Retina (tissue), 1 donor: ENCODE measurements at regions not wholly inside any gene's neighbourhood (a gene's known extent, or its start where the extent isn't known, plus 50 kb on each side); places are given as distances from the start of the nearest gene placed in this dataset.

Experiments
- DNase-seq: peaks from one replicate; pipeline ENCODE4 v3.0.0-alpha.2; 2016

DNA sequence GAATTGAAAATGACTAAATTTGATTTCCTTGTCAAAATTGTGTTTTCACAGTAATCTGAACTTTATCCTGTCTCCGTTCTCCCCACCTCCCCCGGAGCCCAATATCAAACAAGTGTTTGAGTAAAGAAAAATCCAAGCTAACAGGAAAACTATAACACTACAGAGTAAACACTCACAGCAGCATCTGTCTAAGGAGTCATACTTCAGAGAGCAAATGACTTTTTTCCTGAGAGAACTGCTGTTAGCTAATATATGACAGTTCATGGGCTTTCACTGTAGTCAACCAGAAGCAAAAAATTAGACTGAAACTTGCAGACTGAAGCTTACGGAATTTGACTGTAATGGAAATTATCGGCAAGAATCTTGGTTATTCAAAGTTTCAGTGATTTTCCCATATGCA lies 321.7 kb downstream of the ANKRD50 start:
- DNase-seq, result no peak

DNA sequence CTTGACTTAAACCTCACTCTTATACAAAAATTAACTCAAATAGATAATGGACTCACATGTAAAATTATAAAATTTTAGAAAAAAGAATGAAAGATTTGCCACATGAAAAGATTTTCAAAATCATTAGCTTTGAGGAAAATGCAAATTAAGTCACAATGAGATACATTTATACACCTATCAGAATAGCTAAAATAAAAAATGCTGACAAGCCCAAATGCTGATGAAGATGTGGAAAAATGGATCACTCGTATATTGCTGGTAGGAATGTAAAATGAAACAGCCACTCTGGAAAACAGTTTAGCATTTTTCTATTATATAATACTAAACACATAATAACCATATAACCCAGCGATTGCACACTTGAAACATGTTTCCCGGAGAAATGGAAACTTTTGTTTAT lies 316.2 kb downstream of the ANKRD50 start:
- no peak for DNase-seq

DNA sequence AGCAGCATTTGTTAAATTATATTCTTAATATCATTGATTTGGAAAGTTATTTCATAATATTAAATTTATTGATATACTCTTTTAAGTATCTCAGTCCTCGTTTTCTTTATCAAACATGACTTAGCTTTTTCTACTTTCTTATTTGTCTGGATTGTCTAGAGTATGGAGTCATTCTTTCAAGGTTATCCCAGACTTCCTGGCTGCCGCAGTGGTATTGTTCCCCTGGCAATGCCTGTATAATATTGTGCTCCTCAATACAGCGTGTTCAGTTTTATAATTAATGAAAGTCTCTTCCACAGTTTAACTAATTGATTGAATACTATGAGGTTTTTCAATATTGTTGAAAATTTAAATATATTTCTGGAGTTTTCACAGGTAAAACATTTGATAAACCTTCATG lies 310.9 kb downstream of the ANKRD50 start:
- DNase-seq, result no peak

DNA sequence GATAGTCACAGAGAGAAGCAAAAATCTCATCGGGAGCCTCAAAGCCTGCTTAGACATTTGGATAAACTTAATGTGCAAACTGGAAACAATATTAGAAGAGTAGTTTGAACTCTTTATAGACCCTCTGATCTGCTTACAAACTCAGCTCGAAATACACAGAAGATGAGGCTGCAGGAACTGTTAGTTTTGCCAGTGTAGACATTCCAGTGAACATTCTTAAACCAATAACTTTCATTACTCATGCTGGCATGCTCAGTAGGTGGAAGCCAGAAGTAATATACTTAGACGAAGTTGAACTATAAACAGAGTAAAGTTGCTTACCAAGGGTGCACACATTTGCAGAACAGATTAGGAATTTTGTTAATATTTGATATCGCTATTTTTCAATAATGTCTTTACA lies 303.5 kb downstream of the ANKRD50 start:
- no peak for DNase-seq

DNA sequence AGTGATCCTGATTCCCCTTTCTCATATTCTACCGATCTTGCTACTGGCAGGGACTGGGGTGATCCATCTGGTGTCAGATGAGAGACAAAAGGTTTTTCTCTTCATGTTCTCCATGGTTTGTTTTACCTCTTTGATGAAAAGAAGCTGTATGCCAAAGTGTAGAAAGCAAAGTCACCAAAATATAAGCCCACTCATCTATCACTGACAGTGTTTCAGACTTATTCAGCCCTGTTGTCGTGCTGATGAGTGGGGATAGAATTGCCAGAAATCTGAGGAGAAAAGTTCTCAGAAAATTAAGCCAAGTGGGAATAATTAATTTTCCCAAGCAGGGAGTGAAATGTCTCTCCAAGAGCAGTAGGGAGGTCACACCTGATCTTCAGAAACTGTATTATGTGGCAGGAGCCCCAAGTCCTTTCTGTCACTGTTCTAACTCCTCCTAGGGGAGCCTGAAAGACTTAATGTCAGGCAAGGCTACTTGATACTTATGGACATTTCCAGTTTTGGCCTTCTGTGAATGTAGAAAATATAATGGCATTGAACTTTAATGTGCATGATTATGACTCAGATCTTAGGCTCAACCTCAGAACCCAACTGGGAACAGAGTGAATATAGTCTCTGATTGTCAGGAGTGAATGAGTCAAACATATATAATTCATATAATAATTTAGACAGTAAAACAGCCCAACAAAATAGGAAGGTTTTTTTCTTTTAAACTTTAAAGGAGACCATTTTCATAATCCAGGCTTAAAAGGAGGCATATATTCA lies 298.1 kb downstream of the ANKRD50 start:
- DNase-seq, result no peak

DNA sequence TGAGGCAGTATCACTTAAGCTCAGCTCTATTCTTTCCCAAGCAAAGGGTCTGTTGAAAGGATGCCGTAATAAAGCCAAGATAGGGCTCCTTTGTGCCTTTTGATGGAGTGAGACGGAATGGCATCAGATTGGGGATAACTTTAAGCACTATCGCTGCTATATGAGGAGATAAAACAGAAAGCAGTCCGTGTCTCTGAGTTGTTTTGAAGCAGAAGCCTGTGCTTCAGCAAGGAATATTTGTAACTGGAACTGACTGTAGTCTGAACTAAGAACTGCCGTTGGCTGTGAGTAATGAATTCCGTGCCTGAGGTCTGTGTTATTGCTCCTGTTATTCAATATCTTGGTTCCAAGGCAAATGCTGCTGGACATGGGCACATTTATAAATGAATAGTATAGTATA lies 297.4 kb downstream of the ANKRD50 start:
- no peak for DNase-seq

DNA sequence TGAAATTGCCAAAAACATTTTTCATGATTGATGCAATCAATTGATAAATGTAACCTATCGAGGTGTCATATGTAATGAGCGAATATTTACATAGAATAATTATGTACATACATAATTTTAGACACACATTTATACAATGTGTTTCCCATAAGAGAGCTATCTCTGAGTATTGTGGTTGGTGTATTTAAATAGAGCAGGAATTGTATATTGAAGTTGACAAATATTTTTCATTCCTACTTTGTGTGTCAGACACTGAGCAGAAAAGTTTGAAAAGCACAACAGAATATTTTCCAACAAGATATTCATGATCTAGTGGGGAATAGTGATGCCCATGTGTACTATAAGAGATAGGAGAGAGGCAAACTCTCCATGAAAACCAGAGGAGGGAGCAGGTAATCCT lies 295.2 kb downstream of the ANKRD50 start:
- no peak for DNase-seq

DNA sequence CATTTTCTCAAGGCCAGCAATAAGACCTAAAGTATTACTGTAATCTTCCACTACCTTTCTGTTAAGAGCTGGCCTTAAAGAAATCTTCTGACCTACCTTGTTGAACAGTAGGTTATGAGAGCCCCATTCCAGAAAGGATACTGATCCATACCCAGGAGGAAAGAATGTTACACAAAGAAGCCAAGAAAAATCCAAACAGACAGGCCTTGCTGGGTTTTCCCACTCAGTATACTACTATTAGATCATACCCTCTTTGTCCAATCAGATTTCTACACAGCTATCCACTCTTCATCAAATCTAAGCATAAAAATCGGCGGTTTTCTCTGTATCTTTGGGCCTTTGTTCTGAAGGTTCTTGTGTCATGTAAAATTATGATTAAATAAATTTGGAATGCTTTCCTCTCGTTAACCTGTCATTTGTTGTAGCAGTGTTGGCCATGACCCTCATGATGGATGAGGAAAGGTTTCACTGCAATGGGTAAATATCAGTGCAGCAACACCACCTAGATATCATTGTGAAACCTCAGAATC lies 292.3 kb downstream of the ANKRD50 start:
- DNase-seq, result no peak

DNA sequence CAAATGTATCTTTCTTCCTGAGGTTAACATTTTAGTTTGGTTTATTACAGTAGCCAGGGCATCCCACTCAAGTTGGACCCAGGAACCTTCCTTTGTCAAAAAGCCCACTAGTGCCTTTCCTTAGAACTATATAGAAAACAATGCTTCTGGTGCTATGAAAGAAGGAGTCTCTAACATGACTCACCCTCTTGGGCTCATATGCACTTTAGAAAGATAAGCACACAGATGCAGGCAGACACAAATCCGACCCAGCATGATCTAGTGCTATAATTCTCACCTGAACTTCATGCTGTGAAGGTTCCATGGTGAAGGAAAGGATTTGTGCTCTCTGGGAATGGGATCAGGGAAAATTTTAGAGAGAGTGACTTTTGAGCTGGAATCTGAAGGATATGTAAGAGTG lies 289.4 kb downstream of the ANKRD50 start:
- no peak for DNase-seq

DNA sequence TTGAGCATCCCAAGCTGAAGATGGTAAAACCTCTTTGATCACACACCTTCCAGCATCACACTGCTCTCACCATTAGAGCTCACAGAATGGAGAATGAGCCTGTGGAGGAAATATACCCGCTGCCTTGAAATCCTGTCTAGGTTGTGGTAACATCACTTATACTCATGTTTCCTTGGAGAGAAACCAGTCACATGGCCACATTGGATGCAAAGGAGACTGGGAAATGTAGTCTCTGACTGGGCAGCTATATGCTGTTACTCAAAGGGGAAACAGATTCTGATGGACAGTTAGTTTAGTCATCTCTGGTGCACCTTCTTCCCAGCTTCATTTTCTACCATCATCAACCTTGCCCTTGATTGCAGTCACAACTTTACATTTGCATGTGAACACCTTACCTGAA lies 286.3 kb downstream of the ANKRD50 start:
- no peak for DNase-seq

DNA sequence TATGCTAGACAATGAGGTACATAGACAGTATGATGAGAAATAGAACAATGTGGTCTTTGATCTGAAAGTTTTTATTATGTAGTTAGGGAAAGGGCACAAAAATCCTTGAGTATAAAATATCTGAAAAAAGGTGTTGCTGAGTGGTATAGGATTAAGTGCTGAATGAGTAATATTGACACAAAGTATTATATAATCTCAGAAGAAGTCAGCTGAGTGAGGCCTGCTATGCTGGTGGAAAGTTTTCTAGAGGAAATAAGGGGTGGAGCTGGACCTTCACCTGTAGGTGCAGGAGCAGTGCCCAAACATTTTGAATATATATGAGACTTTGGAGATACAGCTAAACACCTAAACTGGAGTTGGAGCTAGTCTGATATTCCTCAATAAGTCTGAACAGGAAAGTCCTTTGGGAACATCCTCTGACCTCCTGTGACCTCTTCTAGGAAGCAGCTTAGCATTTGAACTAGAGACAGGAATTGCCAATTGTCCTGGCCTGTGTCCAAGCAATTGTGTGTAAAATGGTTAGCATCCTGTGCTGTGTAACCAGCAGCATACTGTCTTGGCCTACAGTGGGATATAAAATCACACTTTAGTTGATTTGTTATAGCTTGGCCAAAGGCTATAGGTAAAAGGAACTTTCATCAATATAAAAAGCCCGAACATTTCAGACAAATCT lies 285.3 kb downstream of the ANKRD50 start:
- no peak for DNase-seq

DNA sequence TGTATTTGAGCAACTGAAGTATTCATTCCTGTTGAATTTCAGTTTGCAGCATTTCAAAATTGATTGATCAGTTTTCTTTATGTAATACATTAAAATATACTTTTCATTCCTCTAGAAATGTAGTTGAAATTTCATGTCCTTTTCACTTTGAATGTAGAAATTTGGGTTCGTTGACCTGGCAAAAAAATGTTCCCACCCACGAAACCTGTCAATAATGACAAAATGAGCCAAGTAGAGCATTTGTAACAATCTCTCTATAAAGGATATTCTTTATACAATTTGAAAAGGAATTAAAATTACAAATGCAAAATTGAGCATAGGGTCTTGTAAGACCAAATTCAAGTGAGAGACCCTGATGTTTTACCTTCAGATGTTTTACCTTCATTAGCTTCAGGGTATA lies 283.9 kb downstream of the ANKRD50 start:
- no peak for DNase-seq

DNA sequence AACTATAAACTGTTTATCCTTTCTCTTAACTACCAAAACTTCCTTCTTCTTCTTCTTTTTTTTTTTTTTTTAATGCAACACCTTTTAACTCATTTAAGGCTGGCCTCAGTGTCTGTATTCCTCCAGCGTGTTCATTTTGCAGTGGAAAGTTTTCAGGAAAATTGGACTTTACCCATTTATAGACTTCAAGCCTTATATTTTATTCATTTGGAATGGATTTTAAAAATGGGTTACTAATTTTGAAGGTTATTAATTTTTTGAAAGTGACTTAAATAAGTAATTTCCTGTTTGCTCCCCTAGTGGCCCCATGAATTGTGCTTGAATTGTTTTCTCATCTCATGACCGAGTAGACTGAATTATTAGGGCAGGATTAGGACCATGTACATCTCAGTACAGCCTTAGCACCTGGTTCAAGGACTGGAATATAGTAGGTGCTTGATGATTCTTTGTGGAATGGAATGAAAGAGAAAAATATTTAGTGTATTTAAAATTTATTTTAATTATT lies 282.7 kb downstream of the ANKRD50 start:
- DNase-seq, result no peak

DNA sequence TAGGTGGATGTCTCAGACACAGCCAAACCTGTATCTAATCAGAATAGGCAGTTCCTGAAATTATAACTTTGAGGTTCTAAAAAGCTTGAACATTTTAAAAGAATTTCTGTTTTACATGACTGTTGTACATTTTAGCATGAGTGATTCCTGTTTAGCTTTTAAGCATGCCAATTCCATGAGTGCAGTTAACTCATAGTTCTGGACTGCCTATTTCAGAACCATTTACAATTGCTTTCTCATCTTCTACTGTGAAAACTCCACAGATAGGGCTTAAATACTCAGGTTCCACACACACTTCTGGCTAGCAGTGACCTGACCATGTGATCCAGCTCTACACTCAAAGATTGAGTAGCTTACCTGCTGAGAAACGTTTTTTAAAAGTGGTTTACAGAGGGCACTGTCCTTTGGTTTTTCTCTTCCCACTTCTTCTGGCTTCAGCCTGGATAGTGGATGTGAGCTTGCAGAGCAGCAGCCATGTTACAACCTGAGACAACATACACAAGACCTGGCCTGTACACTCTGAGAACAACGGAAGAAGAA lies 280.8 kb downstream of the ANKRD50 start:
- DNase-seq, result no peak

DNA sequence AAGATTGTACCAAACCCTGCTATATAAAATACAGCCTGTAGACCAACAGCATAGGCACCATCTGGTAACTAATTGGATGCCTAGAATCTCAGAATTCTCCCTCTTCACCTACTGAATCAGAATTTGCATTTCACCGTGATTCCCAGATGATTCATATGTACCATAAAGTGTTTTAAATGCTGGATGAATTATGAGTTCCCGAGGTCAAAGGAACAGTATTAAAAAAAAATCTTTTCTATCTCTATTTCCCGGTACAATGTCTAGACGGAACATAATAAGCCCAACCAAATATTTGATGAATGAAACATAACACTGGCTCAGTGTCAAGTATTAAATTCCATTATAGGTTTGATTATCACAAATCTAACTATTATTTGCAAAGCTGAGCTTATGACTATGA lies 280.0 kb downstream of the ANKRD50 start:
- no peak for DNase-seq

DNA sequence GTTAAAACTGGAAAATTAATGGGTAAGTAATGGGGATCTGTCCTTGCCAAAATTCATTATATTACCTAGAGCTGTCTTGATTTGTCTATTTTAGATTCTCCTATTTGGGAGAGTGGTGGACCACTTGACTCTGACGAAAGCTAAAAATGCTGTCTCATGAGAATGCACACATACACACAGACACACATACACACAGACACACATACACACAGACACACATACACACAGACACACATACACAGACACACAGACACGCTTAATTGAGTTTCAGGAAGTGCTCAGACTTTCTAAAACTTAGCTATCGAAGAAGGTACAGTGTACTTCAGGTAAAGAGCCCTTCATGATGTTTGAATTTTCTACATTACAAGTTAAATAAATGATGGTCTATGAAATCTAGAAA lies 279.5 kb downstream of the ANKRD50 start:
- no peak for DNase-seq

DNA sequence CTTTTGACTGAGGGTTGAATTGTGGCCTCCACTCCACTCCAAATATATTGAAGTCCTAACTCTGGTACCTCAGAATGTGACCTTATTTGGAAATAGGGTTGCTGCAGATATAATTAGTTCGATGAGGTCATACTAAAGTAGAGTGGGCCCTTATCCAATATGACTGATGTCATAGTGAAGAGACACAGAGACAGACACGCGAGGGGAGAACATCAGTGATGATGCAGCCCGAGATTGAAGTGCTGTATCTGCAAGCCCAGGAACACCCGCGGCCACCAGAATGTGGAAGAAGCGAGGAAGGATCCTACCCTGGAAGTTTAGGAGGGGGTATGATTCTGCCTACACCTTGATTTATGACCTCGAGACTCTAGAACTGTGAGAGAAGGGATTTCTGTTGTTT lies 279.0 kb downstream of the ANKRD50 start:
- DNase-seq, result no peak

DNA sequence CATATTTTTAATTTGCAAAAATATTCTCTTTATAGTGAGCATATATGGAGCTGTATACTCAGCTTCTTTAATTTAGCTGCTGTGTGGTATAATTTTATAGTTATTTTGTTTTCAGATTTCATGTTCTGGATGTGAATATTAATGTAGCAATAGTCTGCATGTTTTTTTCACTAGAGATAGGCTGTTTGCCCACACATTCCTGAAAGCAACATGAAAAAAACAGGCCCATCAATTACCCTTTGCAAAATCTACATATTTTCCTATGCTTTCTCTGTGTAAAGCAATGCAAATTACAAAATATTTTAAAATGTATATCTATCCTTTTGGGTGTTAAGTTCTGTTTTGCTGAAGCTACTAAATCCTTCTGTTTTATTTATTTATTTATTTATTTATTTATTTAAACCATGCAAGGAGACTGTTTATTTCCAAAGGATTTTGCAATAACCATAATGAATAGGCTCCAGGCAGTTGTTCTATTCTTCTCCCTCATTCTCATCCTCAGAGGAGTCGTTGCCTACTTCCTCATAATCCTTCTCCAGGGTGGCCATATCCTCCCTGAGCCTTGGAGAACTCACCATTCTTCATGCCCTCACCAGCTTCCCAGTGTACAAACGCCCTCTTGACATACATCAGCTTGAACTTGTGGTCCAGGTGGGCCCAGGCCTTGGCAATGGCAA lies 277.1 kb downstream of the ANKRD50 start:
- no peak for DNase-seq

DNA sequence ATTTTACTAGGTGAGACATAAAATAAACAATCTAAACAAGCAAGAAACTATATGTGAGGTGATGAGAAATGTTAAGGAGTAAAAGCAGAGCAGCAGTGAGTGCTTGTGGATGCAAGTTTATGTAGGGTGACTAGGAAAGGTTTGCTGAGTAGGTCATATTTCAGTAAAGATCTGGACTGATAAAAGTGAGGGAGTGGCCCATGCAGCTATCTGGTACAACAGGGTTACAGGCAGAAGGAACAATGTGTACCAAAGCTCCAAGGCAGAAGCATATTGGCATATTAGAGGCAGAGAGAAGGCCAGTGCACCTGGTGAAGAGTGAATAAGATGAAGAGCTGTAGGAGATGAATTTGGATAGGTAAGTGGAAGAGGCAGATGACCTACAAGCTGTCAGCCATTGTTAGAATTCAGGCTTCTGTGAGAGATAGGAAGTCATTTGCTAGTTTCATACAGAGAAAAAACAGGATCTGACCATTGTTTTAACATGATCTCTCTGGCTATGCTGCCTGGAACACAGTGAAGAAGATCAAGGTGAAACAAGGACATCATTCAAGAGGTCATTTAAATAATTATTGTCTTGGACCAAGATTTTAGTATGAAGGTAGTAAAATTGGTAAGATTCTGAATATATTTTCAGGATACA lies 274.6 kb downstream of the ANKRD50 start:
- DNase-seq, result no peak

DNA sequence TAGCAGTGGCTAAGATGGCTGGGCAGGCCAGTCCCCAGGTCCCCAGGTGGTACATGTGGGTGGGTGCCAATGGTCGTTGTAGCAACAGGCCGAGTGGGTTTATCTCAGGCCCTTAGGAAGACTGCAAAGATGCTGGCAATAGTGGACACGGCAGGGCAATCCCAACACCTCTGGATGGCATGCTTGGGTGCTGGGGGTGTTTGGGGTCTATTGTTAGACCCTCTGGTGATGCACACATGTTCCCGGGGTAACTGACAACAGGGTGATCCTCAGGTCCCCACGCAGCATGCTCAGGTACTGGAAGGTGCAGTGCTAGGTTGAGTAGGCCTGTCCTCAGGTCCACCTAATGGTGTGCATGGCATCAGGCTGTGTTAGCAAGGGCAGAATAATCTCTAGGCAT lies 267.5 kb downstream of the ANKRD50 start:
- no peak for DNase-seq

DNA sequence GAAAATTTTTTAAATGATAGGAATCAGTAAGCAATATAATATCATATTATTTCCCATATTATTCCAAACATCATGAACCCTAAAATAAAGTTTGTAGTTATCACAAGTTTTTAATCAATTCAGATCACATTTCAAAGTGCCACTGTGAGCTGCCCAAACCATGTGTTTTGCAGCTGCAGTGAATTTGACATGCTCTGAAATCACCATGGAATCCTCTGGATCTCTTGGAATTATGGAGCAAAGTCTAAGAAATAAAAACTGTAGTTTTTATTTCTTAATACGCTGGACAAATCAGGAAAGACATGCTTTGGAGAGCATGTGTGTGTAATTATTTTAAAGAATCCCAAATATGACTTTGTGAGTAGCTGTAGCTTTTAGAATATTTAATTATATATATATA lies 262.7 kb downstream of the ANKRD50 start:
- DNase-seq, result no peak

DNA sequence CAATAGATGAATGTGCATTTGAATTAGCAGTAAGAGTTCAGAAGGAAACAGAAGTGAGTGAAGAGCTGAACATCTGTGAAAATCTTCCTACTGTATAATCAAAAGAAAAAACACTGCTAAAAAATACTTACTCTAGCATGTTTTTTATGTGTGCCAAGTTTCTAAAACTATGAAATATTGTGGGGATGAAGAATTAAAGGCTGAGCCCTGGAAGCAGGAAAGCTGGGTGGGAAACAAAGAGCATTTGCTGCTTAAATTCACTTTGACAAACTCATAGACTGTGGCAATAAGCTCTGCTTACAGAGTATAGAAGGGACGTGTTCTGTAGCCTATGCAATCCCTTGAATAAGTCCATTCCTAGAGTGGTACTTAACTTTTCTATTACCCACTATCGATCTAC lies 261.7 kb downstream of the ANKRD50 start:
- DNase-seq, result no peak

DNA sequence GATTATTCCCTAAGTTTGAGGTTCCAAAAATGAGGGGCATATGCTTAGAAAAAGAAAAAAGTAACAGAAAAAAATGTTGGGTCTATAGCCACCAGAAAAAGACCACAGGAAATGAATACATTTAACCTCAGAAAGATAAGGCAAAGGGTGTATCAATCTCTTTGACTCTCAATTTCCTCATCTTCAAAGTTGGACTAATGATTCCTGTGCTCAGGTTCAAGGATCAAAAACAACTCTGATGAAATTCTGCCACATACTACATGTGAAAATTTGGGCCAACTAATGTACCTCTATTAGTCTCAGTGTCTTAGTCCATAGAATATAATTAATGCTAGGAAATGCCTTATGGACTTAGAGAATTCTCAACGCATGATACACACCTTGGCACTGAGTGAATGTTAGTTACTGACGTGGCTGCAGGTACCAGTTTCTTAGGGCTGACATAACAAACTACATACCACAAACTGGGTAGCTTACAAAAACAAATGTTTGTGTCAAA lies 257.7 kb downstream of the ANKRD50 start:
- no peak for DNase-seq
